Stimulated activated CD4-positive, alpha-beta T cell treated with anti-CD3 and anti-CD28 coated beads, Interleukin-1b, Interleukin-23, amount 100 ng/mL, for 48 hours (primary cell): ENCODE measurements at regions not wholly inside any gene's neighbourhood (a gene's known extent, or its start where the extent isn't known, plus 50 kb on each side); places are given as distances from the start of the nearest gene placed in this dataset.

Experiments used
- DNase-seq: peaks from one replicate; pipeline ENCODE4 v3.0.0-alpha.2; 2020

- DNase-seq = no peak
These were observed 229.9 kb upstream of the AMELY start for GRCh38 chrY:7141477-7141876.
